ENCODE measurements at regions not wholly inside any gene's neighbourhood (a gene's known extent, or its start where the extent isn't known, plus 50 kb on each side); places are given as distances from the start of the nearest gene placed in this dataset.

- no peak for TF ChIP-seq JUN (IDR thresholded peaks at IDR 0.05; ENCODE audit: borderline replicate concordance, insufficient read depth, insufficient read length, low read depth)
- TF ChIP-seq POLR2A (IDR thresholded peaks at IDR 0.05; ENCODE audit: low read depth, low read length): no peak
- no peak for TF ChIP-seq EZH2 (IDR thresholded peaks at IDR 0.05; ENCODE audit: borderline replicate concordance, low read depth, low read length, severe bottlenecking)
- TF ChIP-seq POLR2AphosphoS5 (IDR thresholded peaks at IDR 0.05; ENCODE audit: insufficient read depth, low read depth, low read length): no peak
- no peak for TF ChIP-seq MYC (IDR thresholded peaks at IDR 0.05; ENCODE audit: low read depth, low read length)
- TF ChIP-seq MAX (IDR thresholded peaks at IDR 0.05; ENCODE audit: insufficient read depth, insufficient read length): no peak
- no peak for TF ChIP-seq GATA2 (IDR thresholded peaks at IDR 0.05; ENCODE audit: insufficient read depth, insufficient read length, low read depth, low read length)
- no peak for TF ChIP-seq FOS (IDR thresholded peaks at IDR 0.05; ENCODE audit: borderline replicate concordance, insufficient read depth, low read length)
- TF ChIP-seq CTCF (IDR thresholded peaks at IDR 0.05; ENCODE audit: extremely low read depth in 1 of 2, insufficient read depth in 1 of 2, low read depth in 1 of 2, low read length in 2 of 2): no peak
- dilution Hi-C loops (cut with MboI; ENCODE audit: extremely low pct_ligation_motif_present, low sequenced_read_pairs) (no loop called here), intact Hi-C loops (cut with micrococcal nuclease) (no loop called here)
- Histone ChIP-seq H3K4me1 (ENCODE audit: control insufficient read depth, extremely low read depth, insufficient read depth, low read length) (no peaks in the 10 kb centered on the region), H3K79me2 (ENCODE audit: control insufficient read depth, insufficient read depth, low read length) (no peaks in the 10 kb centered on the region), H3K9me1 (replicated peaks; ENCODE audit: control insufficient read depth, extremely low read depth, insufficient read depth, low read length) (no peaks in the 10 kb centered on the region), H3K27ac (ENCODE audit: insufficient read depth, low read depth, low read length) (no peak overlapping the region), H3K9me3 (replicated peaks; ENCODE audit: control insufficient read depth, insufficient read depth, low read length) (peaks cover 1% of the 10 kb centered on the region), H3K9ac (replicated peaks; ENCODE audit: extremely low read depth, insufficient read depth, low read length) (no peak overlapping the region), H4K20me1 (replicated peaks; ENCODE audit: control insufficient read depth, extremely low read depth, insufficient read depth, low read length) (no peaks in the 10 kb centered on the region), H3K36me3 (ENCODE audit: control insufficient read depth in 2 of 2, extremely low read depth in 1 of 2, insufficient read depth in 2 of 2, low read length in 2 of 2) (no peaks in the 10 kb centered on the region), H3K27me3 (ENCODE audit: control insufficient read depth in 2 of 2, insufficient read depth in 2 of 2, low read length in 2 of 2) (no peaks in the 10 kb centered on the region), H3K4me2 (ENCODE audit: insufficient read depth, low read length) (no peak overlapping the region), H2AFZ (ENCODE audit: low read depth, low read length) (no peak overlapping the region), H3K4me3 (replicated peaks in 1 of 3; ENCODE audit: insufficient read depth in 1 of 3, low read depth in 1 of 3, low read length in 3 of 3) (no peak overlapping the region)
- FAIRE-seq (no peak), DNase-seq (ENCODE audit: low read depth, low spot score) (no peak)
- ChIA-PET POLR2A (no interaction called here), CTCF (no interaction called here)
- BruUV-seq (replicated peaks): no TSS peak
Observed at GRCh38 chr12:114812384-114812783, 128.4 kb upstream of the TBX3 start.

All from endothelial cell of umbilical vein (primary cell).